HEK293 (cell line): ENCODE measurements at regions not wholly inside any gene's neighbourhood (a gene's known extent, or its start where the extent isn't known, plus 50 kb on each side); places are given as distances from the start of the nearest gene placed in this dataset.

ENCODE experiments used
- CTCF ChIA-PET: fragments of 350-600 bp; formaldehyde crosslinking; extraction: SDS; loops from one replicate; lab custom pipeline; 2021; ENCODE audit warnings: antibody characterized with exemption; lab: Yijun Ruan, JAX
- POLR2A ChIA-PET: fragments of 300-600 bp; formaldehyde crosslinking; extraction: SDS; loops from one replicate; lab custom pipeline; 2020; ENCODE audit warnings: antibody characterized with exemption, inconsistent platforms; lab: Yijun Ruan, JAX
- H3K27ac ChIP-seq: fragments of 200-500 bp; sonication (Bioruptor generic); 2 replicates; pipeline ENCODE4 v1.5.1; 2014; ENCODE audit warnings: low read depth, low read length, control low read depth, inconsistent platforms; ENCODE audit errors: extremely low read depth
- H3K36me3 ChIP-seq, 2 experiments: fragments of 200-500 bp in 1 of 2; sonication (Bioruptor generic) in 1 of 2; 1 replicate in 1 of 2; 2 replicates in 1 of 2; pipeline ENCODE4 v1.5.1; 2014 to 2017; ENCODE audit warnings: inconsistent platforms in 2 of 2, low read length in 2 of 2; ENCODE audit not compliant: control insufficient read depth in 2 of 2, insufficient read depth in 1 of 2
- H3K4me1 ChIP-seq: fragments of 200-500 bp; sonication (Bioruptor generic); 2 replicates; pipeline ENCODE4 v1.5.1; 2014; ENCODE audit warnings: mild to moderate bottlenecking, low read length, inconsistent platforms; ENCODE audit not compliant: control insufficient read depth, insufficient read depth
- H3K4me3 ChIP-seq: 2 replicates; pipeline ENCODE4 v1.5.1; 2011; ENCODE audit warnings: low read depth, mild to moderate bottlenecking, control low read depth, low read length, moderate library complexity
- H3K9me3 ChIP-seq: fragments of 200-500 bp; sonication (Bioruptor generic); 2 replicates; pipeline ENCODE4 v1.5.1; 2014; ENCODE audit warnings: low read depth, low read length, inconsistent platforms; ENCODE audit not compliant: control insufficient read depth, insufficient read depth
- GLI4 ChIP-seq: fragments of 450-650 bp; formaldehyde crosslinking; IDR thresholded peaks from 2 replicates; pipeline ENCODE4 v1.5.1; 2016; ENCODE audit warnings: missing biosample characterization, missing genetic modification characterization
- KLF16 ChIP-seq: fragments of 450-650 bp; formaldehyde crosslinking; IDR thresholded peaks from 2 replicates; pipeline ENCODE4 v1.5.1; 2017; ENCODE audit warnings: missing biosample characterization, missing genetic modification characterization
- ZBTB17 ChIP-seq: fragments of 450-650 bp; formaldehyde crosslinking; IDR thresholded peaks from 2 replicates; pipeline ENCODE4 v1.5.1; 2016; ENCODE audit warnings: missing biosample characterization, missing genetic modification characterization
- ZBTB44 ChIP-seq: fragments of 450-650 bp; IDR thresholded peaks from 2 replicates; pipeline ENCODE4 v1.5.1; 2018; ENCODE audit warnings: missing biosample characterization, mild to moderate bottlenecking, missing genetic modification characterization
- ZNF146 ChIP-seq: fragments of 450-650 bp; formaldehyde crosslinking; IDR thresholded peaks from 2 replicates; pipeline ENCODE4 v1.5.1; 2016; ENCODE audit warnings: missing biosample characterization, missing genetic modification characterization
- ZNF148 ChIP-seq: fragments of 450-650 bp; formaldehyde crosslinking; IDR thresholded peaks from 2 replicates; pipeline ENCODE4 v1.5.0; 2017; ENCODE audit warnings: missing biosample characterization, missing genetic modification characterization, borderline replicate concordance
- ZNF174 ChIP-seq: fragments of 450-650 bp; formaldehyde crosslinking; IDR thresholded peaks from 2 replicates; pipeline ENCODE4 v1.5.0; 2017; ENCODE audit warnings: missing biosample characterization, mild to moderate bottlenecking, missing genetic modification characterization
- ZNF19 ChIP-seq: fragments of 450-650 bp; formaldehyde crosslinking; IDR thresholded peaks from 2 replicates; pipeline ENCODE4; 2016; ENCODE audit warnings: missing biosample characterization, missing genetic modification characterization, low read depth
- ZNF2 ChIP-seq: fragments of 450-650 bp; formaldehyde crosslinking; IDR thresholded peaks from 2 replicates; pipeline ENCODE4 v1.5.1; 2016; ENCODE audit warnings: missing biosample characterization, missing genetic modification characterization
- ZNF248 ChIP-seq: fragments of 450-650 bp; formaldehyde crosslinking; IDR thresholded peaks from 2 replicates; pipeline ENCODE4 v1.5.1; 2017; ENCODE audit warnings: missing biosample characterization, missing genetic modification characterization
- ZNF366 ChIP-seq: fragments of 450-650 bp; formaldehyde crosslinking; conservative IDR thresholded peaks from 2 replicates; pipeline ENCODE4 v1.5.1; 2016; ENCODE audit warnings: missing biosample characterization, missing genetic modification characterization
- ZNF37A ChIP-seq: fragments of 450-650 bp; IDR thresholded peaks from 2 replicates; pipeline ENCODE4 v1.5.1; 2018; ENCODE audit warnings: missing biosample characterization, missing genetic modification characterization
- ZNF398 ChIP-seq: fragments of 450-650 bp; formaldehyde crosslinking; IDR thresholded peaks from 2 replicates; pipeline ENCODE4 v1.5.1; 2017; ENCODE audit warnings: missing biosample characterization, missing genetic modification characterization
- ZNF513 ChIP-seq: fragments of 450-650 bp; IDR thresholded peaks from 2 replicates; pipeline ENCODE4 v1.5.1; 2018; ENCODE audit warnings: missing biosample characterization, missing genetic modification characterization
- ZNF518A ChIP-seq: fragments of 450-650 bp; formaldehyde crosslinking; conservative IDR thresholded peaks from 2 replicates; pipeline ENCODE4 v1.5.1; 2016; ENCODE audit warnings: low read depth, missing biosample characterization, missing genetic modification characterization
- ZNF530 ChIP-seq: fragments of 450-650 bp; formaldehyde crosslinking; IDR thresholded peaks from 2 replicates; pipeline ENCODE4 v1.5.1; 2016; ENCODE audit warnings: low read depth, missing biosample characterization, missing genetic modification characterization
- ZNF560 ChIP-seq: fragments of 450-650 bp; formaldehyde crosslinking; IDR thresholded peaks from 2 replicates; pipeline ENCODE4 v1.5.1; 2017; ENCODE audit warnings: missing biosample characterization, missing genetic modification characterization, borderline replicate concordance
- ZNF596 ChIP-seq: fragments of 450-650 bp; IDR thresholded peaks from 2 replicates; pipeline ENCODE4 v1.5.0; 2018; ENCODE audit warnings: missing biosample characterization, mild to moderate bottlenecking, missing genetic modification characterization, moderate library complexity
- ZNF677 ChIP-seq: fragments of 450-650 bp; IDR thresholded peaks from 2 replicates; pipeline ENCODE4 v1.5.0; 2018; ENCODE audit warnings: missing biosample characterization, mild to moderate bottlenecking, missing genetic modification characterization, moderate library complexity
- ZNF747 ChIP-seq: fragments of 450-650 bp; formaldehyde crosslinking; IDR thresholded peaks from 2 replicates; pipeline ENCODE4 v1.5.1; 2016; ENCODE audit warnings: missing biosample characterization, missing genetic modification characterization
- ZNF76 ChIP-seq: fragments of 450-650 bp; formaldehyde crosslinking; IDR thresholded peaks from 2 replicates; pipeline ENCODE4; 2016; ENCODE audit warnings: low read depth, missing biosample characterization, missing genetic modification characterization, borderline replicate concordance
- ZNF785 ChIP-seq: fragments of 450-650 bp; formaldehyde crosslinking; IDR thresholded peaks from 2 replicates; pipeline ENCODE4 v1.5.1; 2016; ENCODE audit warnings: missing biosample characterization, missing genetic modification characterization
- ZNF830 ChIP-seq: fragments of 450-650 bp; IDR thresholded peaks from 2 replicates; pipeline ENCODE4 v1.5.0; 2018; ENCODE audit warnings: missing biosample characterization, missing genetic modification characterization, low read depth, mild to moderate bottlenecking, moderate library complexity

DNA sequence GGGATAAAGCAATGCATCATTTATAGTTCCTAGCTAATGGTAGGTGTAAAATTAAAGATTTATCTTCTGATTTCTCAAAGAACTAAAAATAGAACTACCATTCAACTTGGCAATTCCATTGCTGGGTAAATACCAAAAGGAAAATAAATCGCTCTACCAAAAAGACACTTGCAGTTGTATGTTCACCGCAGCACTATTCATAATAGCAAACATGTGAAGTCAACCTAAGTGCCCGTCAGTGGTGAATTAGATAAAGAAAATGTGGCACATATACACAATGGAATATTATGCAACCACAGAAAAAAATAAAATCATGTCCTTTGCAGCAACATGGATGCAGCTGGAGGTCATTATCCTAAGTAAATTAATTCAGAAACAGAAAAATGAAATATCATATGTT, 192.8 kb upstream of the ADRA1D start (continued):
- TF ChIP-seq KLF16 = no peak

DNA sequence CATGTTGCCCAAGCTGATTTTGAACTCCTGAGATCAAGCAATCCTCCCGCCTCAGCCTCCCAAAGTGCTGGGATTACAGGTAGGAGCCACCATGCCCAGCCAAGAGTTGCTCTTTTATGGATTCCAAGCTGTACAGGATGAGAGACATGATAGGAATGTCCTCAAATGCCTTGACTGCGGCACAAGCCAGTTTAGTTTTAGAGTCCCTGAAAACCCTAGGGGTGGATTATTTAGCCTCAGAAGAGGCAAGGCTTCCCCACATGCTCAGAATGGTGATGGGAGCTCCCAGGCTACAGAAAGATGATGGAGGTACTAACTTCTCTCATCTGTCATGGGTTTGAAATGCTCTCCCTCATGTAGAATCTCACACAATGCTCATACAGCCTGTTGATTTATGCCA, 192.1 kb upstream of the ADRA1D start:
- ChIA-PET CTCF (no interaction called here), POLR2A (no interaction called here)
- TF ChIP-seq ZNF596 = no peak
- TF ChIP-seq ZNF747 (tag by site-specific recombination) = no peak
- TF ChIP-seq ZNF785 (tag by site-specific recombination) = no peak
- TF ChIP-seq ZNF248 (tag by site-specific recombination) = no peak
- no peak for TF ChIP-seq ZNF2 (tag by site-specific recombination)
- no peak for TF ChIP-seq ZBTB17
- TF ChIP-seq ZNF398 (tag by site-specific recombination) = no peak
- TF ChIP-seq ZNF76 (tag by site-specific recombination) = no peak
- TF ChIP-seq ZNF146 (tag by site-specific recombination) = no peak
- no peak for TF ChIP-seq GLI4 (tag by site-specific recombination)
- TF ChIP-seq ZBTB44 = no peak
- TF ChIP-seq ZNF830 = no peak
- Histone ChIP-seq H3K27ac (no peak overlapping the region), H3K9me3 (no peaks in the 10 kb centered on the region), H3K4me1 (no peaks in the 10 kb centered on the region), H3K4me3 (no peak overlapping the region), H3K36me3 (no peaks in the 10 kb centered on the region)

- CTCF ChIA-PET = no interaction called here
- Histone ChIP-seq H3K4me3 (no peak overlapping the region), H3K4me1 (no peaks in the 10 kb centered on the region), H3K36me3 (no peaks in the 10 kb centered on the region), H3K27ac (no peak overlapping the region), H3K9me3 (no peaks in the 10 kb centered on the region)
- POLR2A ChIA-PET = no interaction called here
- TF ChIP-seq ZNF677 (tag by site-specific recombination) (no peak), ZNF560 (no peak), ZNF518A (tag by site-specific recombination) (no peak), ZNF513 (tag by site-specific recombination) (no peak), ZNF596 (no peak), ZNF366 (tag by site-specific recombination) (no peak), ZNF19 (no peak), ZNF174 (tag by site-specific recombination) (no peak), ZNF37A (tag by site-specific recombination) (no peak), ZNF148 (tag by site-specific recombination) (no peak), ZNF530 (tag by site-specific recombination) (no peak)
These were observed 190.4 kb upstream of the ADRA1D start for GRCh38 chr20:4439461-4439860.
